Embryonic facial prominence (tissue), 1 donor: ENCODE measurements at regions not wholly inside any gene's neighbourhood (a gene's known extent, or its start where the extent isn't known, plus 50 kb on each side); places are given as distances from the start of the nearest gene placed in this dataset.
"Not testable (repeated sequence)": the region's sequence is repeated elsewhere in the genome, so short reads cannot be mapped to it uniquely, and the experiment has no call there.

Source experiments
- DNase-seq: peaks from one replicate; pipeline ENCODE4 v3.0.0-alpha.2; 2016; ENCODE audit errors: extremely low spot score

DNA sequence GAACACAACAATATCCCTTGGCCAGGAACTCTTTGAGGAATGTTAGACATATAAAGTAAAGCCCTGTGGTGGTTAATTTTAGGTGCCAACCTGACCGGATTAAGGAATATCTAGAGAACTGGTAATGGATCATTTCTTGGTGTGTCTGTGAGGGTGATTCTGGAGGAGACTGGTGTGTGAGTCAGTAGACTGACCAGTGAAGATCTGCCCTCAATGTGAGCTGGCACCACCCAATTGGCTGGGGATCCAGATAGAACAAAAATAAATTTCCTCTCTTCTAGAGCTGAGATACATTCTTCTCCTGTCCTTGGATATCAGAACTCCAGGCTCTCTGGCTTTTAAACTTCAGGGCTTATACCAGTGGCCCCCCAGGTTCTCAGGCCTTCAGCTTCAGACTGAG lies 56.2 kb upstream of the TNPO1 start:
- no peak for DNase-seq

DNA sequence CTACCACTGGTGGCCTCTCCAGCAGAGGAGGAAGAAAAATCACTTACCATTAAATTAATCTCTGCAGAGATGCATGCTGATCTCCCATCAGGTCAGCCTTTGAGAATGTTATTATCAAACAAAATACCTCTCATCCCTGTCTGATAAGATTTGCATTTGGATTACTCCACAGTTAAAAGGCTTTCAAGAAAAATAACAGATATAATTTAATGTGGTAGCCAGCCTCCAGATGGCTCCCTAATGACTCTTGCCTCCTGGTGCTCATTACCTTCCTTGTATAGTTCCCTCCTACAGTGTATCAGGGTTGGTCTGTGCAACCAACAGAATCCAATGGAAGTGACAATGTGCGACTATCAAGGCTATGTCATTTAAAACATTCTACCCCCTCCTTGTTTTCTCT lies 63.6 kb upstream of the TNPO1 start:
- DNase-seq = no peak

DNA sequence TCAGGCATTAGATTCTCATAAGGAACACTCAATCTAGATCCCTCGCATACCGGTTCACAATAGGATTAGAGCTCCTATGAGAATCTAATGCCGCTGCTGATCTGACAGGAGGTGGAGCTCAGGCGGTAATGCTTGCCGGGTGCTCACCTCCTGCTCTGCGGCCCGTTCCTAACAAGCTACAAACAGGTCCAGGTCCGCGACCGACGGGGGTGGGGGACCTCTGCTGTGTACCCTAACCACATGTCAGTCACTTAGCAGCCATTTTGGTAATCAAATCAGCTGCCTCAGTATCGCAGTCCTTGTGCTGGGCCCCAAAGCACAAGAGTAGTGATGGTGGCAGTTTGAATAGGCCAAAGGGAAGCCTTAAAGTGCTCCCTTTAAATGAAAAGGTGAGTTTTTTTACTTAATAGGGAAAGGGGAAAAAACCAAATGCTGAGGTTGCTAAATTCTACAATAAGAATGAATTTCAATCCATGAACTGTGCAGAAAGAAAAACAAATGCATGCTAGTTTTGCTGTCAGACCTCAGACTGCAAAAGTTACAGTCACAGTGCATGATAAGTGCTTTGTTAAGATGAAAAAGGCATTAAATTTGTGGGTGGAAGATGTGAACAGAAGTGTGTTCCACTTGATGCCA lies 67.0 kb upstream of the TNPO1 start:
- DNase-seq = no peak

DNA sequence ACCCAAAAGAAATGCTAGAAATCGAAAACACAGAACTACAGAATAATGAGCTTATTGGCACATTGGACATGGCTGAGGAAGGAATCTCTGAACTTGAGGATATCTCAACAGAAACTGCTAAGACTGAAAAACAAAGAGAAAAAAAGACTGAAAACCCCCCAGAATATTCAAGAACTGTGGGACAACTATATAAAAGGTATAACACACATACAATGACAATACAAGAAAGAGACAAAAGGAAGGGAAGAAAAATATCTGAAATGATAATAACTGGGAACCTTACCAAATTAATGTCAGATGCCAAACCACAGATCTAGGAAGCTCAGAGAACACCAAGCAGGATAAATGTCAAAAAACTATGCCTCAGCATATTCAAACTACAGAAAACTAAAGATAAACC lies 68.6 kb upstream of the TNPO1 start:
- no peak for DNase-seq

DNA sequence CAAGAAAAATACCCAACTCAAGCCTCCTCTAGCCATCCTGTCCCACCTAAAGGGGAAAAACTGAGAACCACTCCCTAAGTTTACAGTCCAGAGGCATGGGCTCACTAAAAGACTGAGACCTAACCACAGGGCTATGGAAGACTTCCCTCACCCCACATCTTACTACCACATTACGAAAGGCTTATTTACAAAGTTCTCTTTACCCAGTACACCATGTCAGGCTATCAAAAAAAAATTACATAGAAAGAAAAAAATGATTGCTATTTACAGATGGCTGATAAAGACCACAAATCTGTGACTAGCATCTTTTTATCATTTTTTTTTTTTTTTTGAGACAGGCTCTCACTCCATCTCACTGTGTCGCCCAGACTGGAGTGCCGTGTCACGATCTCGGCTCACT lies 69.7 kb upstream of the TNPO1 start:
- DNase-seq = no peak

DNA sequence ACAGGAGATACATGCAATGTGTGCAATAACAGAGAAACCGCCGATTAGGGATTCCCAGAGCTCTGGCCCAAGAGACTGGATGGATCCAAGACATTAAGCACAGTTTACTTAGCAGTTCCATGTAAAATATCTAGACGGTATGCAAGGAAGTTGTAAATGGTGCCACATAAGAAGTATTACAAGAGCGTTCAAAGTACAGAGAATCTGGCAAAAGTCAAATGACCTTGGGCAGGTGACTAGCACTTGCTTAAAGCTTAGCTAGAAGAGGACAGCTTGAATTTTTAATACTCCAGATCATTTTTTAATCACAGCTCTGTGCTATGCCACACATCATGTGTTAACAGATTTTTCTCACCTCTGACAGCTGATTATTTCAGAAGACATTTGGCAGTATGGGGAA lies 72.3 kb upstream of the TNPO1 start:
- DNase-seq = no peak

DNA sequence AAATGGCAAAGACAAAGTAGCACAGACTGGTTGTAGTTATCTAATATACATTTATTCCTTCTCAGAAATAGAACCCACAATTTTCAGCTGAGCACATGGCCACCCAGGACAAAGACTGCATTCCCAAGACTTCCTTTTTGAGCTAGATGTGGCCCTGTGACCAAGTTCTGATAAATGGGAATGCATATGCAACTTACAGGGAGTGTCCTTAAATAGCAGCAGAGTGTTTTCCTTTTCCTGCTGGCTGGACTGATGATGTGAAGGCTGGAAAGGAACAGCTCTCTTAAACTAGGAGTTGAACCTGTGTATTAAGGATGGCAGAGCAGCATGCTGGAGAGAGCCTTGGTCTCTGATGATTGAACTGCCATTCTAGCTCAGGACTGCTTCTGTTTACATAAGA lies 74.7 kb upstream of the TNPO1 start:
- DNase-seq = no peak

DNA sequence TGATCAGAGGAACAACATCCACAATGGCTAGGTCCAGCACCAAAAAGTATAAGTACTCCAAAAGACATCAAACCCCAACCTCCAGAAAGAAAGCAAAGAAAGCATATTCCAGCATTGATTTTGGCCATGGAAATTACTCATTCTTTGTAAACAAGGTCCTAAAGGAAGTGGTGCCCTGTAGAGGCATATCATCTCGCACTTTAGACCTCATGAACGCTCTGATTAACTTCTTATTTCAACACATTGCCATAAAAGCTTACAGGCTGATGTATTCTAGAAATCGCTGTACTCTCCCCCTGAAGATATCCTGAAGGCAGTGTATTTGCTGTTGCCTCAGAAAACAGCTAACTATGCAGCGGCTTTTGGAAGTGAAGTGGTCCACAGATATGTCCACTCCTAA lies 82.7 kb upstream of the TNPO1 start:
- no peak for DNase-seq

DNA sequence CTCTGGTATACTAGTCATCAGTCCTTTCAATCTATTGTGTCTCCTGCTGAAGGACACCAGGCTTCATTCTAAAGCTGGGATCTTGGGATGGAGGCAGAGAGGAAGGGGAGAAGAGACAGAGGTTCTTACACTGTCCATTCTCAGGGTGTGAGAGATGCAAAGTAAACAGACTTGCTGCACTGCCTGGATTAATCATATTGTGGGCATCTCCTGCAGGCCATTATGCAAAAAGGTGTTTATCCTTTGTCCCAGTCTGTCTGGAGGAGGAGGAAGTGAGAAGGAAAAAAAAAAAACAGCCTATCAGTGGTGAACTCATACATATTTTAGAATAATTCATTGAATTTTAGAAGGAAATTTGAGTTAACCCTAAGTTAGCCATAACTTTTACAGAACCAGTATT lies 92.9 kb upstream of the TNPO1 start:
- no peak for DNase-seq

DNA sequence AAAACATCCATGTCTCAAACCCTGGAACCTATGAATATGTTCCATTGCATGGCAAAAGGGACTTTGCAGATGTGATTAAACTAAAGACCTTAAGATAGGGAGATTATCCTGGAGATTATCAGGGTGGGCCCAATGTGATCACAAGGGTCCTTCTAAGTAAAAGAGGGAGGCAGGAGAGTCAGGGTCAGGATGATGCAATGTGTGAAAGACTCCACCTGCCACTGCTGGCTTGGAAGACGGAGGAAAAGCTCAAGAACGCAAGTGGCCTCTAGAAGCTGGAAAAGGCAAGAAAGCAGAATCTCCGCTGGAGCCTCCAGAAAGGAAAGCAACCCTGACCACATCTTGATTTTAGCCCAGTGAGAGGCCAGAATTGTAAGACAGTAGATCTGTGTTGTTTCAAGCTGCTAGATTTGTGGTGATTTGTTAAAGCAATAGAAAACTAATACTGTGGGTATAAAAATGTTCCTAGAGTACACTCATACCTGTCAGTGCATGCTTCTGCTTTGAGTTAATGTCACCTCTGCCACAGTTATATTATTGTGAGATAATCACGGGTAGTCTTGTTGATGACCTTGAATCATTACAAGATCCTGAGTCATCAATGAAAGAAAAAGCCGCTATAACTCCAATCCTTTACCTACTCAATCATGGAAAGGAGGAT lies 93.5 kb upstream of the TNPO1 start:
- no peak for DNase-seq

DNA sequence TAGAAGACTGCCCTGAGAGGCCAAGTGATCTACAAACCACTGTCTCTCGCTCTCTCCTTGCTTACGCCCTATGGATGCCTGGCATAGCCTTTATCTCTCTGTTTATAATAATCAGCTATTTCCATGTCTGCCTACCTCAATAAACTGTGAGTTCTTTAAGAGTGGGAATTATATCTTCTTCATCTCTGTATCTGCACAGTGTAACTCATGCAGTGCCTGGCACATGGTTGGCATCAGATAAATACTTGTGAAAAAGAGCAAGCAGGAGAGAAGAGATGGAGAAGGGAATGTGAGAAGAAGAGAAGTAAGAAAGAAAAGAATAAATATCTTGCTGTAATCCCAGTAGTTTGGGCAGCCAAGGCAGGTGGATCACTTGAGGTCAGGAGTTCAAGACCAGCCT lies 94.6 kb upstream of the TNPO1 start:
- DNase-seq = no peak

DNA sequence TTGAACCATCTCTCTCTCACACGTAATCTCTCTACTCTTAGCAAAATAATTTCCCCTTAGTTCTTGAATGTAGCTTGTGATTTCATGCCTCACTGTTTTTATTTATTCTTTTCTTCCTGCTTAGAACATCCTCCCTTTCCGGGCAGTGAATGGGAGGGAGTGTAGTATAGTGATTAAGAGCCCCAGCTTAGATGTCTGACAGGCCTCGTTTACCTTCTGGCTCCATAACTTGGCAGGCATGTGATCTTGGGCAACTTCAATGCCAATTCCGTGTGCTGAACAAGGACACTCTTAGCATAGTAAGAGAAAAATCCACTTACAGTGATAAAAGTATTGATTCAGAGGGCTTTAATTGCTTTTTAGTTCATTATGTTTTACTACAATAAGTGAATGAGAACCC lies 96.3 kb upstream of the TNPO1 start:
- DNase-seq = no peak

DNA sequence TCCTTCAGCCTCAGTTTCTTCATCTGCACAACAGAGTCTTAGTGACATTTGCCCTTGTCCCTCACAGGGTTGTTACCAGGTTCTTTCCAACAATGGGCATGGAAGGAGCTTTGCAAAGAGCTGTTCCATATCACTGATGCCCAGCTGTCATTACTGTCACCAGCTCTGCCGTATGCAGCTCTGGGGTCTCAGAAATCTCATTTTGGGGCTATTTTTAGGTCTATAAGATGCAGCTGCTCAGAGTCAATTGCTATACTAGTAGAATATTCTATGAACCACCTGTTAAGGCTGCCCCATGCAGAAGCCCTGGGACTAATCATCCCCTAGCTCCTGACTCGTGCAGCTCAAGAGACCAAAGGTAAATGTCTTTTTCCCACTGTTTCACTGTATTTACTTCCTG lies 105.1 kb upstream of the TNPO1 start:
- no peak for DNase-seq

DNA sequence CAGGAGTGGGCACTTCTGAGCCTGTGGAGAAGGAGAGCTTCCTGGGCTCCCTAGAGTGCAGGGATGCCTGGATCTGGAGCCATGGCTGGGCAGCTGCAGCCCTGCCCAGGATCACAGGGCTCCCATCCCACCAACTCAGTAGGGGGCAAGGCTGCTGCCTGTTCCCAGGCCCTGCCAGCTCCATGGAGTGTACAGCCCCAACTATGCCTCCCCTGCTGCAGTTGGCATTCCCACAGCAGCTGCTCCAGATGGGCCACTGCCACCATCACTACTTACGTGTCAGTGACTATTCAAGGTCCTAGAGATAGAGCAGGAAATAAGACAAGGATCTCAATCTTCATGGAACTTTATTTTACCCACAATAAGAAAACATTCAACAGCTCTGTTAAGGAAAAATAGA lies 107.1 kb upstream of the TNPO1 start:
- DNase-seq = no peak

DNA sequence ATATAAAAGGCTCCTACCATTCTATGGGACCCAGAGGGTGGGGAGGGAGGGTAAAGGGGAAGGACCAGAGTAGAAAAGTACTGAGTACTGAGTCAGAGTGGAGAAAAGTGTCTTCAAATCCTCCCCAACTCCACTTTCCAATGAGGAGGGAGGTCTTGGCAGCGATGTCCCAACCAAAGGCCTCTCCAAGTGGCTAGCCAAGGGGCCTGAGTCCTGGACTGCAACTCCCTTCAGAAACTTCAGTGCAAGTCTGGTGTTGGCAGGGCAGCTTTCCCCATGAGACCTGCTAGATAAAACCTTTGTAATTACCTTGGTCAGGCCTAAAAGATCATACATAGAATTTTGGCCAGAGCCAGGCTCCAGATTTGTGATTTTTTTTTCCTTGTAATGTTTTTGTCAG lies 111.3 kb upstream of the TNPO1 start:
- no peak for DNase-seq

DNA sequence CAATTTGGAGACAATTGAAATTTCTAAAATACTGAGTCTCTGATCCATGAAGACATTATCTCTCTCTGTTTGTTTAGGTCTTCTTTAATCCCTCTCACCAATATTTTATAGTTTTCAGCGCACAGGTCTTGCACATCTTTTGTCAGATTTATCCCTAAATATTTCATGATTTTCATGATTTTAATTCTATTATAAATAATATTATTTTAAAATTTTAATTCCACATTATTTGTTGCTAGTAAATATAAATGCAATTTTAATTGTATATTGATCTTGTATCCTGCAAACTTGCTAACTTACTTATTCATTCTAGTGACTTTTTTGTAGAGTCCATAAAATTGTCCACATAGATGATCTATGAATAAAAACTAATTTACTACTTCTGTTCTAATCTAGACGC lies 112.6 kb upstream of the TNPO1 start:
- no peak for DNase-seq

DNA sequence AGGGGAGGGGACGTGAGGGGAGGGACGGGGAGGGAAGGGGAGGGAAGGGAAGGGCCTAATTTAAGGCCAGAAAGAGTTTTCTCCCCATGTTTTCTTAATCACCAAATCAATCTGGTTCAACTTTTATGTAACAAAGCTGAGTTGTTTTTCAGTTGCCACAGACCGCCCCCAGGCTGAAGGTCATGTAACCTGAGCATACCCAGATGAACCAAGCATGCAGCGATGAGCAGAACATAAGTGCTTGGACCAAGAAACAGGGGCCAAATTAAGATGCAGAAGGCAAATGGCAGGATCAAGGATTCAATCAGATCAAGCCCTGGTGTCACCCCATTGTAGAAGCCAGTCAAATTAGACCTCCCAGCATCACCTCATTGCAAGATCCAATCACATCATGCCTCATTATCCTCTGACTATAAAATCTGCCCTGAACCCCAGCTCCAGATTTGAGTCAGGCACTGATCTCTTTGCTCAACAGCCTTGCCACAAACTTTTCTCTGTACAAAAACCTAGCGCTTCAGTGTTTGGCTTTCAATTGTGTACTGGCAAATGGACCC lies 113.5 kb upstream of the TNPO1 start:
- DNase-seq = no peak

DNA sequence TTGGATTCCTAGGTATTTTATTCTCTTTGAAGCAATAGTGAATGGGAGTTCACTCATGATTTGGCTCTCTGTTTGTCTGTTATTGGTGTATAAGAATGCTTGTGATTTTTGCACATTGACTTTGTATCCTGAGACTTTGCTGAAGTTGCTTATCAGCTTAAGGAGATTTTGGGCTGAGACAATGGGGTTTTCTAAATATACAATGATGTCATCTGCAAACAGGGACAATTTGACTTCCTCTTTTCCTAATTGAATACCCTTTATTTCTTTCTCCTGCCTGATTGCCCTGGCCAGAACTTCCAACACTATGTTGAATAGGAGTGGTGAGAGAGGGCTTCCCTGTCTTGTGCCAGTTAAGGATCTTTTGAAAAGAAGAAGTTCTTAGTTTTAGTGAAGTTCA lies 114.4 kb upstream of the TNPO1 start:
- DNase-seq = not testable (repeated sequence)

DNA sequence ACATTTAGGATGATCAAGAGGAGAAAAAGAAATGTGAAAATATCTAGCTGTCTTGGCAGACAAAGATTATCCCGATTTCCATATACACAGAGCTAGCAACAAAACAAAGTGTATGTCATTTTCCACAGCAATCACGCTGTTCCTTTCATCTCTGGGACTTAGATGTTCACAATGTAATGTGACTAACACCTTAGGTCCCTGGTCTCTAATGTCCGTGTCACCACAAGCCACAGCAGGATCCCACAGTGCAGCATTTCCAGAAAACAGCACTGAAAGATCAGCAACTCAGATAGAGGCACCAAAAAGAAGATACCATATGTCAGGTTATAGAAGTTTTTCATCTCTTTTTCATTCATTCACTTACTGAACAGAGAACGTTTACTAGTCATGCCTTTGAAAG lies 118.0 kb upstream of the TNPO1 start:
- no peak for DNase-seq

DNA sequence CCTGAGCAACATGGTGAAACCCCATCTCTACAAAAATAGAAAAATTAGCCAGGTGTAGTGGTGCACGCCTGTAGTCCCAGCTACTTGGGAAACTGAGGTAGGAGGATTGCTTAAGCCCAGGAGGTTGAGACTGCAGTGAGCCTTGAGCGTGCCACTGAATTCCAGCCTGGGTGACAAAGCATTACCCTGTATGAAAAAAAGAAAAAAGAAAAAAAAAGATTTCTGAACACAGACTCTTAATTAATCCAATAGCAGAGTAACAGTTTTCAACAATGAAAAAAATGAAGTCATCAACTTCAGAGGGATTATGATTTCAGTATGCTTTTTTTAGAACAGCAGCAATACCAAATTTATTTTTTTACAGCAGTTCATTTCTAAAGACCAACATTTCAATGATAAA lies 118.8 kb upstream of the TNPO1 start:
- DNase-seq = no peak

DNA sequence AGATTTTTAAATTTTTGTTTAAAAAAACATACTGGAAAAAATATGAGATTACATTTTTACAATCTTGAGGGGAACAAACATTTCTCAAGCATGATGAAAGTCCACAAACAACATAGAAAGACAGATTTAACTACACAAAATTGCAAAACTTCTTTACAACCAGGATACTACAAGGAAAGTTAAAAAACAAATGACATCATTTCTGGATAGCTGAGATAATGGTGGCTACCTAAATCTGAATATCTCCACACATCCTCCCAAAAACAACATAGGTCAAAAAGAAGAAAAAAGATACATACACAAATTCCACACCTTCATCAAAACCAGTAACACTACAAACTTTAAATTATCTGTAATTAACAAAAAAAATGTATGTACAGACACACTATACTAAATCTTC lies 120.8 kb upstream of the TNPO1 start:
- DNase-seq = no peak

DNA sequence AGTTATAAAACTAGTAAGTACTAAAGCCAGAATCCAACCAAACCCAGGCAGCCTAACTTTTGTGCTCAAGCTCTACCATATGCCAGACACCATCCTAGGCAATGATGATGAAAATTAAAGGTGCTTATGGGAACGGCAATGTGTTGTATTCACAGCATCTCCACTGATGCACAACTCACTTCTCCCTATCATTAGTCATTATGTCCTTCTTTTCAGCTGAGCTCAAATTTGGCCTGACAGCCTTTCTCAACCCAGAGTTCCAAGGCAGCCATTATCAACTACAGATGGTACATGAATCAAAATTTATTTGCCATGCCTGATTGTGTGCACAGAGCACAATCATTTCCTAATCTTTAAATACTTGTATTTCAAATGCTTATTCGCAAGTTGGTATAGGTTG lies 121.6 kb upstream of the TNPO1 start:
- DNase-seq = no peak

DNA sequence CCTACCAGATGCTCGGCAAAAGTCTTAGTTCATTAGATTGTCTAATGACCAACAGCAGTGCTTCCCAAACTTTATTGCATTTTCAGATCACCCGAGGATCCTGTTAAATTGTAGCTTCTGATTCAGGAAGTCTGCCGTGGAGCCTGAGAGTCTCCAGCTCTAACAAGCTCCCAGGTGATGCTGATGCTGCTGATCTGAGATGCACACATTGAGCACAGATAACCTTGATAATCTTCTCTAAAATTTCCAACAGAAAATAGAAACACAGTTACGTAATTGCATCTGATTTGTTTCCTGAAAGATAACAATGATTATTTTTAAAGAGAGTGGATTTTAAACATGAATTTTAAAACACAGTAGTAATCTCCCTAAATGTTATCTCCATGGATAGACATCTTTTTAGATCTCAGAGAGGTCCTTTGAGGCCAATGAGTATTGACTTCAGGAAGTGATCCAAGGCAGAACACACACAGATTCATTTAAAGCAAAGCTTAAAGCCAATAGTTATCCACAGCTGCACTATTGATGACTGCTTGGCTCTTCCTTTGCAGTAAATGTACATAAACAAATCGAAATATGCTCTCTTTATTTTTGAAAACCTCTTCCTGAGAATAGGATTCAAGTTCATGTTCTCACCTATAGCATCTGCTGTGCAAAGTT lies 122.8 kb upstream of the TNPO1 start:
- no peak for DNase-seq
